ENCODE measurements at regions not wholly inside any gene's neighbourhood (a gene's known extent, or its start where the extent isn't known, plus 50 kb on each side); places are given as distances from the start of the nearest gene placed in this dataset.

- H3K27me3 ChIP-seq (ENCODE audit: insufficient read depth, low read length), result no peaks in the 10 kb centered on the region
- no peak overlapping the region for H3K4me3 ChIP-seq (ENCODE audit: low read length)
- no peaks in the 10 kb centered on the region for H3K4me1 ChIP-seq (ENCODE audit: insufficient read depth, low read length)
- no peak overlapping the region for H3K27ac ChIP-seq (ENCODE audit: low read depth, low read length)
- no CpG with 5 or more reads among the region's 1 CpG for WGBS
- H3K36me3 ChIP-seq (ENCODE audit: insufficient read depth, low read length), result no peaks in the 10 kb centered on the region
- H3K9ac ChIP-seq (ENCODE audit: low read depth, low read length), result no peak overlapping the region
- no peaks in the 10 kb centered on the region for H3K9me3 ChIP-seq (ENCODE audit: insufficient read depth, low read depth, low read length)
Observed at GRCh38 chrX:126886997-126887396, 67.5 kb downstream of the PRR32 start.

- no peak overlapping the region for H3K27ac ChIP-seq (ENCODE audit: low read depth, low read length)
- H3K4me1 ChIP-seq (ENCODE audit: insufficient read depth, low read length), result no peaks in the 10 kb centered on the region
- no peaks in the 10 kb centered on the region for H3K9me3 ChIP-seq (ENCODE audit: insufficient read depth, low read depth, low read length)
- no peaks in the 10 kb centered on the region for H3K36me3 ChIP-seq (ENCODE audit: insufficient read depth, low read length)
- no peak overlapping the region for H3K4me3 ChIP-seq (ENCODE audit: low read length)
- no peaks in the 10 kb centered on the region for H3K27me3 ChIP-seq (ENCODE audit: insufficient read depth, low read length)
- H3K9ac ChIP-seq (ENCODE audit: low read depth, low read length), result no peak overlapping the region
- WGBS, result 95% methylated on average over 2 of the region's 3 CpGs
Observed at GRCh38 chrX:126900937-126901336, 81.4 kb downstream of the PRR32 start.

DNA sequence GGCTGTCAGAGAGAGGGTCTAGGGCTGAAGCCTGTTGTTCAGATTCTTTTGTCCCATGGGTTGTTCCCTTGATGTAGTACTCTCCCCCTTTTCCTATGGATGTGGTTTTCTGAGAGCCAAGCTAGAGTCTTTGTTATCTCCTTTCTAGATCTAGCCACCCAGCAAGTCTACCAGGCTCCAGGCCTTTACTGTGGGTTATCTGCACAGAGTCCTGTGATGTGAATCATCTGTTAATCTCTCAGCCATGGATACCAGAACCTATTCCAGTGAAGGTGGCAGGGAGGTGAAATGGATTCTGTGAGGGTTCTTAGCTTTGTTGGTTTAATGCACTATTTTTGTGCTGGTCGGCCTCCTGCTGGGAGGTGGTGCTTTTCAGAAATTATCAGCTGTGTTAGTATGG lies 109.5 kb downstream of the PRR32 start:
- 93% methylated on average over 1 of the region's 1 CpG for WGBS
- Histone ChIP-seq H3K27me3 (ENCODE audit: insufficient read depth, low read length) (no peaks in the 10 kb centered on the region), H3K4me3 (ENCODE audit: low read length) (no peak overlapping the region)

DNA sequence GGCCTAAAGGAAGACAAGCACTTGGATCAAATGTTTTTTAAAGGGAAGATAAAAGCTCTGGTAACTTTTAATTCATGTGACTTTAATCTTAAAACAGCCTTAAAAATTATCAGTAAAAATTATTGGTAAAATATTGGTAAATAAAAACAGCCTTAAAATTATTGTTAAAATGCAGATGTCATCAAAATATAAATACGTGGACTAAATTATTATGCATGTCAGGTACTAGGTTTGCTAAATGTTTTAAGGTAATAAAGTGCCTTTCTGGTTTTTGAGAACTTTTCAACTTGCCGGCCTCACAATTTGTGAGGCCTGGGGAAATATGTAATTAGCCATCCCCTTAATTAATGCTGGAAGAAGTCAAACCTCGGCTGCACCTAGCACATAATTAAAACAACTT lies 147.7 kb downstream of the PRR32 start:
- no peaks in the 10 kb centered on the region for H3K36me3 ChIP-seq (ENCODE audit: insufficient read depth, low read length)
- no peak overlapping the region for H3K4me3 ChIP-seq (ENCODE audit: low read length)
- 92% methylated on average over 2 of the region's 3 CpGs for WGBS
- H3K27me3 ChIP-seq (ENCODE audit: insufficient read depth, low read length), result no peaks in the 10 kb centered on the region
- H3K4me1 ChIP-seq (ENCODE audit: insufficient read depth, low read length), result no peaks in the 10 kb centered on the region
- H3K9me3 ChIP-seq (ENCODE audit: insufficient read depth, low read depth, low read length), result no peaks in the 10 kb centered on the region
- H3K27ac ChIP-seq (ENCODE audit: low read depth, low read length), result no peak overlapping the region
- no peak overlapping the region for H3K9ac ChIP-seq (ENCODE audit: low read depth, low read length)

More for the DNA sequence above, 109.5 kb downstream of the PRR32 start:
- Histone ChIP-seq H3K9ac (ENCODE audit: low read depth, low read length) (no peak overlapping the region), H3K4me1 (ENCODE audit: insufficient read depth, low read length) (no peaks in the 10 kb centered on the region), H3K36me3 (ENCODE audit: insufficient read depth, low read length) (no peaks in the 10 kb centered on the region), H3K27ac (ENCODE audit: low read depth, low read length) (no peak overlapping the region), H3K9me3 (ENCODE audit: insufficient read depth, low read depth, low read length) (no peaks in the 10 kb centered on the region; the same call in 1 of the 2 replicates)

DNA sequence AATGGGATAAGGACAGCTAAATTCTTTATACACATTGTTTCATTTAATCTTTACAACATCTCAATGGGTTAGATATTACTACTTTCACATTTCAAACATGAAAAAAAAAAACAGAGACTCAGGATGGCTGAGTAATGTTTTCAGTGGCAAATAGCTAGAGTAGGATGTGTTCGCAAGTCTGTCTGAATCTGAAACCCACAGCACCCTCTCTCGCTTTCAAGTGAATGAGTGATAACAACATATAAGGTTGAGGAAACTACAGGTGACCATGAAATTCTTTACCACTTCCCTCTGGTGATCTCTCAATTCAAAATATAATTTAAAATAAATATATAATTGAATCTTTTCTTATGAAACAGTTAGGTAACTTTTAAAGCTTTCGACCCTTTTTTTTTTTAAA lies 162.6 kb downstream of the PRR32 start:
- Histone ChIP-seq H3K36me3 (ENCODE audit: insufficient read depth, low read length) (no peaks in the 10 kb centered on the region), H3K4me3 (ENCODE audit: low read length) (no peak overlapping the region), H3K27ac (ENCODE audit: low read depth, low read length) (no peak overlapping the region), H3K27me3 (ENCODE audit: insufficient read depth, low read length) (no peaks in the 10 kb centered on the region), H3K4me1 (ENCODE audit: insufficient read depth, low read length) (no peaks in the 10 kb centered on the region), H3K9me3 (ENCODE audit: insufficient read depth, low read depth, low read length) (no peaks in the 10 kb centered on the region), H3K9ac (ENCODE audit: low read depth, low read length) (no peak overlapping the region)
- 83% methylated on average over 1 of the region's 3 CpGs for WGBS

- Histone ChIP-seq H3K9ac (ENCODE audit: low read depth, low read length) (no peak overlapping the region), H3K27me3 (ENCODE audit: insufficient read depth, low read length) (no peaks in the 10 kb centered on the region)
Observed at GRCh38 chrX:126985027-126985426, 165.5 kb downstream of the PRR32 start.

DNA sequence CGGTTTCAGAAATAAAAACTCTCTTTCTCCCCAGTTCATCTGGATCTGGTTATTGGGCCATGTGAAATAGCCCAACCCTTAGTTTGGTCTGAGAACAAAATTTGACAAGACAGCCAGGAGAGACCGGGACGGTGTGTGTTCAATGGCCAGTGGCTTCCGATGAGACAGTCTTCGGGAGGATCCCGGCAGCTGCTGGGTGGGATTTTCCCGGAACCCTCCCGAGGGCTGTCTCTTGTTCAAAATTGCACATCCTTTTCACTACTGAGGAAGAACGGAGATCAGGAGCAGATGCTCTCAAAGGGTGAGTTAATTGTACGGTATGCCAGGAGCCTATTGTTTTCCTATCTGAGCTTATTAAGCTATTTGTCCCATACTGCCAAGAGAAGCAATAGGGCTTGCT lies 166.5 kb downstream of the PRR32 start:
- 93% methylated on average over 10 of the region's 10 CpGs for whole genome bisulfite sequencing
- Histone ChIP-seq H3K4me1 (ENCODE audit: insufficient read depth, low read length) (no peaks in the 10 kb centered on the region), H3K9me3 (ENCODE audit: insufficient read depth, low read depth, low read length) (no peaks in the 10 kb centered on the region), H3K27me3 (ENCODE audit: insufficient read depth, low read length) (no peaks in the 10 kb centered on the region), H3K36me3 (ENCODE audit: insufficient read depth, low read length) (no peaks in the 10 kb centered on the region), H3K4me3 (ENCODE audit: low read length) (no peak overlapping the region), H3K27ac (ENCODE audit: low read depth, low read length) (no peak overlapping the region), H3K9ac (ENCODE audit: low read depth, low read length) (no peak overlapping the region)

More at GRCh38 chrX:126985027-126985426, 165.5 kb downstream of the PRR32 start:
- no peaks in the 10 kb centered on the region for H3K9me3 ChIP-seq (ENCODE audit: insufficient read depth, low read depth, low read length)
- H3K36me3 ChIP-seq (ENCODE audit: insufficient read depth, low read length), result no peaks in the 10 kb centered on the region
- no peaks in the 10 kb centered on the region for H3K4me1 ChIP-seq (ENCODE audit: insufficient read depth, low read length)
- no peak overlapping the region for H3K27ac ChIP-seq (ENCODE audit: low read depth, low read length)
- no peak overlapping the region for H3K4me3 ChIP-seq (ENCODE audit: low read length)

GRCh38 chrX:126994032-126994600 lies 174.6 kb downstream of the PRR32 start:
- no peaks in the 10 kb centered on the region for H3K36me3 ChIP-seq (ENCODE audit: insufficient read depth, low read length)
- no peak overlapping the region for H3K4me3 ChIP-seq (ENCODE audit: low read length)
- WGBS, result 81% methylated on average over 2 of the region's 4 CpGs
- H3K4me1 ChIP-seq (ENCODE audit: insufficient read depth, low read length), result no peaks in the 10 kb centered on the region
- no peaks in the 10 kb centered on the region for H3K27me3 ChIP-seq (ENCODE audit: insufficient read depth, low read length)
- H3K9me3 ChIP-seq (ENCODE audit: insufficient read depth, low read depth, low read length), result no peaks in the 10 kb centered on the region
- H3K27ac ChIP-seq (ENCODE audit: low read depth, low read length), result no peak overlapping the region
- no peak overlapping the region for H3K9ac ChIP-seq (ENCODE audit: low read depth, low read length)

GRCh38 chrX:127011629-127012028 lies 192.1 kb downstream of the PRR32 start:
- Histone ChIP-seq H3K9ac (ENCODE audit: low read depth, low read length) (no peak overlapping the region), H3K4me3 (ENCODE audit: low read length) (no peak overlapping the region), H3K27ac (ENCODE audit: low read depth, low read length) (no peak overlapping the region), H3K27me3 (ENCODE audit: insufficient read depth, low read length) (no peaks in the 10 kb centered on the region), H3K4me1 (ENCODE audit: insufficient read depth, low read length) (no peaks in the 10 kb centered on the region), H3K9me3 (ENCODE audit: insufficient read depth, low read depth, low read length) (no peaks in the 10 kb centered on the region), H3K36me3 (ENCODE audit: insufficient read depth, low read length) (no peaks in the 10 kb centered on the region)
- 97% methylated on average over 2 of the region's 2 CpGs for WGBS

DNA sequence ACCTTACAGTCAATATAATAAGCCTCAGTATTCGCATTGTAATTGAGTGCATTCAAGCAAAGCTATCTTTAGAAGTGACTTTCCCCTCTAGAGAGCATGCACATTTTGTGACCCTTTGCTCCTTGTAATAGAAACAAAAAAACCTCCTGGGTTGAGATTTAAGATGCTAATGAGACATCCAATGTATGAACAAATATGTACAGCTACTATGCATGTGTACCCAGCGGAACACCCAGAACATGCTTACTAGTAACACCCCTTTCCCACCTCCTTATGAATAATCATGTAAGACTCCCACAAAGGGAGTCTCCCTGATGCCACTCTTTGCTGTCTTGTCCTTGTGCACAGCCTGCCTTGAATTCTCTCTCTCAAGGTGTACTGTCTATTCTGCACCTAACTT lies 205.5 kb downstream of the PRR32 start:
- Histone ChIP-seq H3K27ac (ENCODE audit: low read depth, low read length) (no peak overlapping the region), H3K36me3 (ENCODE audit: insufficient read depth, low read length) (no peaks in the 10 kb centered on the region), H3K4me3 (ENCODE audit: low read length) (no peak overlapping the region), H3K9me3 (ENCODE audit: insufficient read depth, low read depth, low read length) (no peaks in the 10 kb centered on the region), H3K9ac (ENCODE audit: low read depth, low read length) (no peak overlapping the region), H3K4me1 (ENCODE audit: insufficient read depth, low read length) (no peaks in the 10 kb centered on the region), H3K27me3 (ENCODE audit: insufficient read depth, low read length) (no peaks in the 10 kb centered on the region)
- 100% methylated on average over 2 of the region's 2 CpGs for WGBS

DNA sequence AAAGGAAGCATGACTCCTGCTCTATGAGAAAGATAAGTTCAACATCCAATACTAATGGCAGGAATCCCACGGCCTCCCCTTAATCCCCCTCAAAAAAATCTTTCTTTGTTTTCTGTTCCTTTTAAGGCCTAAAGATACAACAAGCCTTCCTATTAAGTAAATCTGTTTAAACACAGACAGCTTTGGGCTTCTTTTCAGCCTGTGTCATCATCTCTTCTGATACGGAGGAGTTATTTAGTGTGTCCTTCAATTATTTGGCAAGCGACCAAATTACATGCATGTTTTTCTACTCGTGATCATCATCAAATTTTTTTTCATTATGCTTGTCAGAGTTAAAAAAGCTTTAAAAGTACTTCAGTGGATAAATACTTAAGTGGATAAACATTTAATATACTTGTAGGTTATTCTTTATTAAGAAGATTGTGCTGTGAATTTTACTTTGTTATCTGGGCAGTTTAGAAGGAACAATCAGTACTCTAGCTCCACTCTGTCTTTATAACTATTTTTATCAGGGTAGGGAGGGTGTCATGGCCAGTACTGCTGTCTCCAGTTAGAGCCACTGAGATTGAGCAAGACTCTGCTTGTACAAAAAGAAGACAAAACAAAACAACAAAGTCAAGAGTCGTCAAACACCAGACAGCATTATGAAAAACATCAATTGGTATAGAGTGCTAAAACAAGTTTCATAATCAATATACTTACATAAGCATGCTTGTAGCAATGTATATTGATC lies 210.7 kb downstream of the PRR32 start:
- Histone ChIP-seq H3K27me3 (ENCODE audit: insufficient read depth, low read length) (no peaks in the 10 kb centered on the region), H3K4me1 (ENCODE audit: insufficient read depth, low read length) (no peaks in the 10 kb centered on the region), H3K9ac (ENCODE audit: low read depth, low read length) (no peak overlapping the region), H3K36me3 (ENCODE audit: insufficient read depth, low read length) (no peaks in the 10 kb centered on the region), H3K9me3 (ENCODE audit: insufficient read depth, low read depth, low read length) (no peaks in the 10 kb centered on the region), H3K27ac (ENCODE audit: low read depth, low read length) (no peak overlapping the region), H3K4me3 (ENCODE audit: low read length) (no peak overlapping the region)
- 80% methylated on average over 3 of the region's 5 CpGs for WGBS

All from HUES64 (cell line).